GM12878 (cell line): ENCODE measurements at regions not wholly inside any gene's neighbourhood (a gene's known extent, or its start where the extent isn't known, plus 50 kb on each side); places are given as distances from the start of the nearest gene placed in this dataset.

Experiments used
- ATAC-seq: fragments of 200-7000 bp; cut with Tn5 transposase; 3 replicates; pipeline ENCODE4 v1.9.1; 2020; ENCODE audit warnings: mild to moderate bottlenecking, moderate library complexity
- BruUV-seq: library from RNA; stranded (reverse); fragments of 400-500 nt; replicated peaks from 2 replicates; lab custom pipeline; 2021; lab: Mats Ljungman, UMichigan
- CTCF ChIA-PET: fragments of 300-600 bp; sonication (Branson Sonifier 250); formaldehyde crosslinking; extraction: SDS; loops from one replicate; lab custom pipeline; 2021; ENCODE audit warnings: inconsistent platforms; lab: Yijun Ruan, JAX
- POLR2A ChIA-PET: fragments of 350-600 bp; formaldehyde crosslinking; extraction: SDS; loops from one replicate; lab custom pipeline; 2021; ENCODE audit warnings: inconsistent platforms; lab: Charles Lee
- RAD21 ChIA-PET: fragments of 300-600 bp; sonication (Branson Sonifier 250); formaldehyde crosslinking; loops from one replicate; lab custom pipeline; 2023; ENCODE audit warnings: antibody characterized with exemption; ENCODE audit not compliant: unreplicated experiment; lab: Charles Lee
- SMC1A ChIA-PET: fragments of 300-600 bp; sonication (Branson Sonifier 250); formaldehyde crosslinking; loops from one replicate; lab custom pipeline; 2023; ENCODE audit not compliant: unreplicated experiment, uncharacterized antibody; lab: Charles Lee
- DNase-seq: peaks from one replicate; pipeline ENCODE4 v3.0.0-alpha.2; 2011; ENCODE audit warnings: low read depth, low spot score
- FAIRE-seq: peaks from 3 replicates; lab custom pipeline; 2011; peaks lifted over from hg19 to GRCh38; lab: Jason Lieb, UNC
- H2AFZ ChIP-seq: 2 replicates; pipeline ENCODE4 v1.6.0; 2011; ENCODE audit warnings: low read depth, low read length, control low read depth; ENCODE audit not compliant: control insufficient read depth
- H3K27ac ChIP-seq: 2 replicates; pipeline ENCODE4 v1.5.1; 2011; ENCODE audit warnings: control low read depth; ENCODE audit not compliant: control insufficient read depth, insufficient read depth
- H3K27me3 ChIP-seq, 2 experiments: replicated peaks in 1 of 2; 2 replicates each; pipeline versions ENCODE4 v1.6.0 to v1.6.1; 2011; ENCODE audit warnings: low read length in 1 of 2; ENCODE audit not compliant: control insufficient read depth in 2 of 2, insufficient read depth in 2 of 2
- H3K36me3 ChIP-seq, 2 experiments: 2 replicates each; pipeline ENCODE4 v1.5.1; 2011; ENCODE audit warnings: low read length in 1 of 2; ENCODE audit not compliant: control insufficient read depth in 2 of 2, insufficient read depth in 2 of 2
- H3K4me1 ChIP-seq: 2 replicates; pipeline ENCODE4 v1.6.1; 2011; ENCODE audit warnings: mild to moderate bottlenecking, low read length, moderate library complexity, mixed read lengths; ENCODE audit not compliant: control insufficient read depth, insufficient read depth
- H3K4me2 ChIP-seq: 2 replicates; pipeline ENCODE4 v1.6.0; 2011; ENCODE audit warnings: control low read depth; ENCODE audit not compliant: control insufficient read depth, insufficient read depth
- H3K4me3 ChIP-seq: fragments of 200-600 bp; sonication (generic); 2 replicates; pipeline ENCODE4 v1.5.1; 2016
- H3K79me2 ChIP-seq: 2 replicates; pipeline ENCODE4 v1.6.0; 2011; ENCODE audit warnings: low read length; ENCODE audit not compliant: control insufficient read depth, insufficient read depth
- H3K9ac ChIP-seq: 2 replicates; pipeline ENCODE4 v1.8.0; 2011; ENCODE audit warnings: low read length, control low read depth, mixed read lengths; ENCODE audit not compliant: control insufficient read depth, insufficient read depth
- H3K9me3 ChIP-seq: replicated peaks from 3 replicates; pipeline ENCODE4 v1.5.1; 2011; ENCODE audit warnings: mild to moderate bottlenecking, low read length; ENCODE audit not compliant: control insufficient read depth, insufficient read depth
- H4K20me1 ChIP-seq: 2 replicates; pipeline ENCODE4 v1.6.0; 2011; ENCODE audit not compliant: control insufficient read depth, insufficient read depth
- E4F1 ChIP-seq: fragments of 450-650 bp; IDR thresholded peaks from 2 replicates; pipeline ENCODE4 v1.6.1; 2018; ENCODE audit warnings: borderline replicate concordance, mild to moderate bottlenecking; ENCODE audit not compliant: partially characterized antibody
- ELK1 ChIP-seq: IDR thresholded peaks from 2 replicates; pipeline ENCODE4 v1.6.1; 2012; ENCODE audit warnings: low read depth, low read length, improper control_type of control experiment
- MEF2B ChIP-seq: fragments of 450-650 bp; IDR thresholded peaks from 2 replicates; pipeline ENCODE4 v1.6.1; 2018; ENCODE audit warnings: mild to moderate bottlenecking, moderate library complexity; ENCODE audit not compliant: partially characterized antibody, poor library complexity, severe bottlenecking
- PBX3 ChIP-seq: IDR thresholded peaks from 2 replicates; pipeline ENCODE4 v1.6.1; 2011; ENCODE audit warnings: mild to moderate bottlenecking, low read depth, low read length, moderate library complexity; ENCODE audit not compliant: insufficient replicate concordance
- POU2F2 ChIP-seq: IDR thresholded peaks from 3 replicates; pipeline ENCODE4 v1.6.1; 2011; ENCODE audit warnings: low read depth, mild to moderate bottlenecking, low read length, borderline replicate concordance
- SIN3A ChIP-seq: IDR thresholded peaks from 2 replicates; pipeline ENCODE4 v1.6.1; 2012; ENCODE audit warnings: low read depth, low read length, improper control_type of control experiment
- ZBTB11 ChIP-seq: fragments of 450-650 bp; formaldehyde crosslinking; IDR thresholded peaks from 2 replicates; pipeline ENCODE4 v1.5.0; 2022; ENCODE audit warnings: mild to moderate bottlenecking, missing genetic modification characterization
- ZNF207 ChIP-seq: fragments of 450-650 bp; IDR thresholded peaks from 2 replicates; pipeline ENCODE4 v1.6.1; 2014; ENCODE audit warnings: antibody characterized with exemption, mild to moderate bottlenecking, borderline replicate concordance
- WGBS: methylation state at CpG from one replicate; pipeline ENCODE4 v1.1.6; 2016; ENCODE audit warnings: low lambda C conversion rate; ENCODE audit not compliant: insufficient replicate concordance, insufficient coverage; ENCODE audit errors: missing lambda C conversion rate; 5-methylcytosine and 5-hydroxymethylcytosine counted together
- in situ Hi-C: fragments of 300-500 bp; cut with MboI; formaldehyde crosslinking; loops from 9 replicates; pipeline ENCODE4 v1.14.3; 2018; ENCODE audit warnings: mixed read lengths
- intact Hi-C: fragments of 100-400 bp; cut with micrococcal nuclease; formaldehyde crosslinking; loops from one replicate; pipeline ENCODE4 v1.14.2; 2022; ENCODE audit not compliant: unreplicated experiment

- TF ChIP-seq ZNF207 (no peak), MEF2B (no peak)
- TF ChIP-seq, all 136 proteins: peak for 0
Observed at GRCh38 chr13:89899302-89900103, 1448.0 kb upstream of the MIR17HG start (continued).

- Histone ChIP-seq H3K4me2 (no peak overlapping the region), H3K27me3 (no peaks in the 10 kb centered on the region), H3K79me2 (no peaks in the 10 kb centered on the region), H3K36me3 (no peaks in the 10 kb centered on the region), H3K9me3 (no peaks in the 10 kb centered on the region), H3K4me3 (no peak overlapping the region), H4K20me1 (no peaks in the 10 kb centered on the region), H3K4me1 (no peaks in the 10 kb centered on the region), H2AFZ (no peak overlapping the region), H3K27ac (no peak overlapping the region), H3K9ac (no peak overlapping the region)
- in situ Hi-C loops (no loop called here), intact Hi-C loops (no loop called here)
- FAIRE-seq (no peak), DNase-seq (no peak), ATAC-seq (no peak)
- no TSS peak for BruUV-seq
- 40% methylated on average over 5 of the region's 5 CpGs for WGBS
- ChIA-PET CTCF (interaction anchor here (1.2 kb wide), 1 partner anchor 17 kb away, joined by 5 read pairs; no protein-coding TSS in a partner anchor), RAD21 (no interaction called here), SMC1A (interaction anchor here (0.7 kb wide), 1 partner anchor 271 kb away, joined by 3 read pairs; no protein-coding TSS in a partner anchor), POLR2A (no interaction called here)
- TF ChIP-seq POU2F2, result no peak
- no peak for TF ChIP-seq ZBTB11 (CRISPR knock-in tag)
- TF ChIP-seq ELK1, result no peak
- TF ChIP-seq PBX3, result no peak
- TF ChIP-seq E4F1, result no peak
- TF ChIP-seq SIN3A, result no peak
Observed at GRCh38 chr13:89900104-89900765, 1447.3 kb upstream of the MIR17HG start.
